SK-N-SH (cell line): ENCODE measurements at regions not wholly inside any gene's neighbourhood (a gene's known extent, or its start where the extent isn't known, plus 50 kb on each side); places are given as distances from the start of the nearest gene placed in this dataset.

Experiments used
- CTCF ChIA-PET: fragments of 300-600, 350-600 bp; formaldehyde crosslinking; extraction: SDS; loops from one replicate; lab custom pipeline; 2021; lab: Yijun Ruan, JAX
- POLR2A ChIA-PET: fragments of 350-600 bp; sonication (Branson Sonifier 250); formaldehyde crosslinking; extraction: SDS; loops from one replicate; lab custom pipeline; 2020; ENCODE audit warnings: antibody characterized with exemption, inconsistent platforms; lab: Yijun Ruan, JAX
- DNase-seq: peaks from one replicate; pipeline ENCODE4 v3.0.0; 2012
- H2AFZ ChIP-seq: fragments of 200-600 bp; sonication (generic); 2 replicates; pipeline ENCODE4 v1.8.1; 2016; ENCODE audit warnings: antibody characterized with exemption, mild to moderate bottlenecking, low read depth
- H3F3A ChIP-seq: fragments of 200-600 bp; sonication (generic); replicated peaks from 2 replicates; pipeline ENCODE3; 2016; ENCODE audit warnings: antibody characterized with exemption, mild to moderate bottlenecking; ENCODE audit not compliant: insufficient read depth
- H3K27ac ChIP-seq, 2 experiments: fragments of 200-500 bp in 1 of 2; fragments of 200-600 bp in 1 of 2; sonication (Bioruptor generic) in 1 of 2; sonication (generic), shearing (Covaris generic) in 1 of 2; 2 replicates each; pipeline versions ENCODE4 v1.5.1 to v1.6.1; 2014 to 2016; ENCODE audit warnings: low read depth in 2 of 2, inconsistent platforms in 1 of 2, low read length in 1 of 2, mild to moderate bottlenecking in 1 of 2, mixed read lengths in 1 of 2
- H3K27me3 ChIP-seq: fragments of 200-600 bp; sonication (generic), shearing (Covaris generic); 2 replicates; pipeline ENCODE4 v1.6.1; 2016; ENCODE audit warnings: mixed run types; ENCODE audit not compliant: insufficient read depth
- H3K36me3 ChIP-seq, 2 experiments: fragments of 200-500 bp in 1 of 2; fragments of 200-600 bp in 1 of 2; sonication (Bioruptor generic) in 1 of 2; sonication (generic) in 1 of 2; replicated peaks in 1 of 2; 2 replicates each; pipeline versions ENCODE3 to v1.5.1; 2014 to 2016; ENCODE audit warnings: low read length in 1 of 2, mild to moderate bottlenecking in 1 of 2; ENCODE audit not compliant: insufficient read depth in 2 of 2, control insufficient read depth in 1 of 2
- H3K4me1 ChIP-seq, 2 experiments: fragments of 200-500 bp in 1 of 2; fragments of 200-600 bp in 1 of 2; sonication (Bioruptor generic) in 1 of 2; sonication (generic), shearing (Covaris generic) in 1 of 2; 2 replicates each; pipeline versions ENCODE4 v1.5.1 to v1.6.1; 2014 to 2016; ENCODE audit warnings: low read depth in 1 of 2, low read length in 1 of 2, mixed run types in 1 of 2; ENCODE audit not compliant: insufficient read depth in 2 of 2, control insufficient read depth in 1 of 2
- H3K4me2 ChIP-seq: fragments of 200-600 bp; sonication (generic), shearing (Covaris generic); 2 replicates; pipeline ENCODE4 v1.6.1; 2017; ENCODE audit warnings: mixed run types
- H3K4me3 ChIP-seq, 2 experiments: fragments of 200-500 bp in 1 of 2; fragments of 200-600 bp in 1 of 2; sonication (Bioruptor generic) in 1 of 2; sonication (generic), shearing (Covaris generic) in 1 of 2; 2 replicates each; pipeline versions ENCODE4 v1.5.1 to v1.8.1; 2014 to 2016; ENCODE audit warnings: low read depth in 2 of 2, inconsistent platforms in 1 of 2, low read length in 1 of 2, mild to moderate bottlenecking in 1 of 2, mixed read lengths in 1 of 2, moderate library complexity in 1 of 2
- H3K79me2 ChIP-seq: fragments of 200-600 bp; sonication (generic); 2 replicates; pipeline ENCODE4 v1.8.1; 2017; ENCODE audit warnings: mild to moderate bottlenecking; ENCODE audit not compliant: insufficient read depth
- H3K9ac ChIP-seq: fragments of 200-600 bp; sonication (generic); 2 replicates; pipeline ENCODE4 v1.6.1; 2017; ENCODE audit warnings: mixed run types
- H3K9me2 ChIP-seq: fragments of 200-600 bp; sonication (generic); 2 replicates; pipeline ENCODE4 v1.6.1; 2017; ENCODE audit warnings: mixed run types
- H3K9me3 ChIP-seq: fragments of 200-600 bp; sonication (generic); 2 replicates; pipeline ENCODE4 v1.6.1; 2017; ENCODE audit warnings: mixed run types, mild to moderate bottlenecking, moderate library complexity
- H4K20me1 ChIP-seq: fragments of 200-600 bp; sonication (generic); 2 replicates; pipeline ENCODE4 v1.6.1; 2017; ENCODE audit warnings: mild to moderate bottlenecking, mixed run types; ENCODE audit not compliant: insufficient read depth
- ELF1 ChIP-seq: IDR thresholded peaks from 2 replicates; pipeline ENCODE4 v1.4.0; 2012
- EP300 ChIP-seq, 2 experiments: IDR thresholded peaks; 2 replicates each; pipeline versions ENCODE4 v1.4.0 to v1.6.1; 2012; ENCODE audit warnings: borderline replicate concordance in 1 of 2, low read depth in 1 of 2, low read length in 1 of 2
- EZH2phosphoT487 ChIP-seq: fragments of 200-600 bp; sonication (generic); IDR thresholded peaks from 2 replicates; pipeline ENCODE4 v1.6.1; 2017; ENCODE audit warnings: low read depth, mixed run types, mild to moderate bottlenecking, antibody characterized with exemption, moderate library complexity, borderline replicate concordance
- FOSL2 ChIP-seq: IDR thresholded peaks from 2 replicates; pipeline ENCODE4 v1.4.0; 2012; ENCODE audit warnings: low read depth, mild to moderate bottlenecking, moderate library complexity, borderline replicate concordance
- FOXJ3 ChIP-seq: sonication (generic); formaldehyde crosslinking; IDR thresholded peaks from 2 replicates; pipeline ENCODE4 v1.5.1; 2020; ENCODE audit warnings: mild to moderate bottlenecking, missing genetic modification reagents
- GABPA ChIP-seq: IDR thresholded peaks from 2 replicates; pipeline ENCODE4 v1.4.0; 2012; ENCODE audit warnings: low read depth, mild to moderate bottlenecking
- JUND ChIP-seq: IDR thresholded peaks from 2 replicates; pipeline ENCODE4 v1.4.0; 2012
- MEF2A ChIP-seq: IDR thresholded peaks from 2 replicates; pipeline ENCODE4 v1.4.0; 2012; ENCODE audit warnings: low read depth, borderline replicate concordance
- MXI1 ChIP-seq: IDR thresholded peaks from 2 replicates; pipeline ENCODE4 v1.6.1; 2012; ENCODE audit warnings: mild to moderate bottlenecking, low read depth, low read length, improper control_type of control experiment
- NFIC ChIP-seq: IDR thresholded peaks from 2 replicates; pipeline ENCODE4 v1.4.0; 2012; ENCODE audit warnings: borderline replicate concordance
- RXRA ChIP-seq: IDR thresholded peaks from 2 replicates; pipeline ENCODE4 v1.4.0; 2012; ENCODE audit warnings: low read depth, mild to moderate bottlenecking, borderline replicate concordance
- SIN3A ChIP-seq: IDR thresholded peaks from 2 replicates; pipeline ENCODE4 v1.6.1; 2012; ENCODE audit warnings: low read depth, mild to moderate bottlenecking, low read length, moderate library complexity, borderline replicate concordance
- TAF1 ChIP-seq: IDR thresholded peaks from 2 replicates; pipeline ENCODE4 v1.6.1; 2012; ENCODE audit warnings: low read depth, mild to moderate bottlenecking, low read length, moderate library complexity, borderline replicate concordance
- WGBS: methylation state at CpG from one replicate; pipeline ENCODE4 v1.1.6; 2017; ENCODE audit warnings: low lambda C conversion rate; 5-methylcytosine and 5-hydroxymethylcytosine counted together
- TF ChIP-seq, protein P1 (sequence below): IDR thresholded peaks from 2 replicates; pipeline ENCODE4 v1.6.1; 2012; ENCODE audit warnings: mild to moderate bottlenecking, low read depth, low read length, moderate library complexity
- TF ChIP-seq, protein P2 (sequence below): IDR thresholded peaks from 2 replicates; pipeline ENCODE4 v1.4.0; 2012; ENCODE audit warnings: low read depth, borderline replicate concordance

DNA sequence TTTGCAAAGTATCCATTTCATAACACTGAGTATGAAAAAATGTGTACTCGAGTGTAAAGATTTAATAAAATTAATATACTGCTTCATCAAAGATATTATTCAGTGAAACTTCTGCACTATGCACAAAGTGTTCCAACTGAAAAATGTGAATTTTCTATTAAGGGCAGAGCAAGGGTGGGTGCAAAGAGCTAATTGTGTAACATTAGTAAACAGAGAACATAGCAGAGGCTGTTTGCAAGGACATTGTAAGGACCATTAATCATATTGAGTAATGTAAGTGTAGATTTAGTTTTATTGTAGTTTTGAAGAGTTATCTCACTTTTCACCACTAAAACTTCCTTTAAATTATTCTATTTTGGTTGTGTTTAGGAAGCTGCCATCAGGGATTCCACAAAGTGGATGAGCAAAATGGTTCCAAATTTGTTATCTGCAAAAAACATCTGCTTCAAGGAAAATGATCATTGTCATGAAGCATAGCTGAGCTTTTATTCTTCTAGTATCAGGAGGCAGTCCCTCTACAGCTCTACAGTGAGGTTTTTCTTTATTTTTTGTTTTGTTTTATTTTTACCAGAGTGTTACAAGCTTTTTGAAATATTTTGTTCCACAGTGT lies 1375.4 kb downstream of the SLITRK1 start:
- no peaks in the 10 kb centered on the region for H3K79me2 ChIP-seq
- no peak for TF ChIP-seq GABPA
- no peak for TF ChIP-seq FOSL2
- TF ChIP-seq MEF2A, result no peak
- TF ChIP-seq RXRA, result no peak
- no peak for TF ChIP-seq EZH2phosphoT487
- no peak for TF ChIP-seq JUND
- ChIA-PET CTCF (interaction anchor here (0.9 kb wide), 1 partner anchor 10 kb away, joined by 3 read pairs; no protein-coding TSS in a partner anchor), POLR2A (no interaction called here)
- no peaks in the 10 kb centered on the region for H3F3A ChIP-seq
- no peak overlapping the region for H3K27ac ChIP-seq
- no peaks in the 10 kb centered on the region for H3K9me3 ChIP-seq
- H4K20me1 ChIP-seq, result no peaks in the 10 kb centered on the region
- no peak overlapping the region for H3K4me2 ChIP-seq
- no peaks in the 10 kb centered on the region for H3K9me2 ChIP-seq
- DNase-seq, result no peak
- no peak overlapping the region for H2AFZ ChIP-seq
- H3K4me3 ChIP-seq, result no peak overlapping the region
- WGBS, result 0% methylated on average over 1 of the region's 1 CpG
- no peak overlapping the region for H3K9ac ChIP-seq
- H3K27me3 ChIP-seq, result no peaks in the 10 kb centered on the region
- H3K4me1 ChIP-seq, result no peaks in the 10 kb centered on the region
- no peaks in the 10 kb centered on the region for H3K36me3 ChIP-seq

DNA sequence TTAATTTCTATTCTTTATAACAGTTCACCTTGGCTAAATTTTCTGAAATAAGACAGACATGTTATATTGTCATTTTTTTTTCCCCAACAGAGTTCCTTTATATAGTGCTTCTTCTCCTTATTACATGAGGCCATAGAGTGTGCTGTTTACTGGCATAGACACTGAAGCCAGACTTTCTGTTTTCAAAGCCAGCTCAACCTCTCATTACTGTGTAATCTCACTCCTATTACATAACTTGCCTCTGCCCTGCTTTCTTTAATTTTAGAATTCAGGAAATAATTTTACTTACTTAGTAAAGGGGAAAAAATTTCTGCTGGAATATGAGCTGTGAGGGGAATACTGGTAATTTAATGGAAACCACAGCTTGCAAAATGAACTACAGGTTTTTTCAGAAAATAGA lies 1380.4 kb downstream of the SLITRK1 start:
- Histone ChIP-seq H3K36me3 (no peaks in the 10 kb centered on the region), H3K27me3 (no peaks in the 10 kb centered on the region), H3K9ac (no peak overlapping the region), H3K9me3 (no peaks in the 10 kb centered on the region), H3K4me1 (no peaks in the 10 kb centered on the region), H3K9me2 (no peaks in the 10 kb centered on the region), H3K4me2 (no peak overlapping the region), H3K79me2 (no peaks in the 10 kb centered on the region), H3K4me3 (no peak overlapping the region), H4K20me1 (no peaks in the 10 kb centered on the region), H2AFZ (no peak overlapping the region), H3K27ac (no peak overlapping the region), H3F3A (no peaks in the 10 kb centered on the region)
- no peak for DNase-seq
- CTCF ChIA-PET, result no interaction called here
- TF ChIP-seq EP300 (IDR thresholded peaks at IDR 0.05; ENCODE audit: borderline replicate concordance in 1 of 2, low read depth in 1 of 2, low read length in 1 of 2) (no peak), SIN3A (no peak), NFIC (no peak), TAF1 (no peak), MEF2A (no peak), ELF1 (no peak), FOXJ3 (no peak), EZH2phosphoT487 (no peak), JUND (no peak), MXI1 (no peak)
- TF ChIP-seq, protein P1, sequence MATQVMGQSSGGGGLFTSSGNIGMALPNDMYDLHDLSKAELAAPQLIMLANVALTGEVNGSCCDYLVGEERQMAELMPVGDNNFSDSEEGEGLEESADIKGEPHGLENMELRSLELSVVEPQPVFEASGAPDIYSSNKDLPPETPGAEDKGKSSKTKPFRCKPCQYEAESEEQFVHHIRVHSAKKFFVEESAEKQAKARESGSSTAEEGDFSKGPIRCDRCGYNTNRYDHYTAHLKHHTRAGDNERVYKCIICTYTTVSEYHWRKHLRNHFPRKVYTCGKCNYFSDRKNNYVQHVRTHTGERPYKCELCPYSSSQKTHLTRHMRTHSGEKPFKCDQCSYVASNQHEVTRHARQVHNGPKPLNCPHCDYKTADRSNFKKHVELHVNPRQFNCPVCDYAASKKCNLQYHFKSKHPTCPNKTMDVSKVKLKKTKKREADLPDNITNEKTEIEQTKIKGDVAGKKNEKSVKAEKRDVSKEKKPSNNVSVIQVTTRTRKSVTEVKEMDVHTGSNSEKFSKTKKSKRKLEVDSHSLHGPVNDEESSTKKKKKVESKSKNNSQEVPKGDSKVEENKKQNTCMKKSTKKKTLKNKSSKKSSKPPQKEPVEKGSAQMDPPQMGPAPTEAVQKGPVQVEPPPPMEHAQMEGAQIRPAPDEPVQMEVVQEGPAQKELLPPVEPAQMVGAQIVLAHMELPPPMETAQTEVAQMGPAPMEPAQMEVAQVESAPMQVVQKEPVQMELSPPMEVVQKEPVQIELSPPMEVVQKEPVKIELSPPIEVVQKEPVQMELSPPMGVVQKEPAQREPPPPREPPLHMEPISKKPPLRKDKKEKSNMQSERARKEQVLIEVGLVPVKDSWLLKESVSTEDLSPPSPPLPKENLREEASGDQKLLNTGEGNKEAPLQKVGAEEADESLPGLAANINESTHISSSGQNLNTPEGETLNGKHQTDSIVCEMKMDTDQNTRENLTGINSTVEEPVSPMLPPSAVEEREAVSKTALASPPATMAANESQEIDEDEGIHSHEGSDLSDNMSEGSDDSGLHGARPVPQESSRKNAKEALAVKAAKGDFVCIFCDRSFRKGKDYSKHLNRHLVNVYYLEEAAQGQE, result no peak
- TF ChIP-seq, protein P2, sequence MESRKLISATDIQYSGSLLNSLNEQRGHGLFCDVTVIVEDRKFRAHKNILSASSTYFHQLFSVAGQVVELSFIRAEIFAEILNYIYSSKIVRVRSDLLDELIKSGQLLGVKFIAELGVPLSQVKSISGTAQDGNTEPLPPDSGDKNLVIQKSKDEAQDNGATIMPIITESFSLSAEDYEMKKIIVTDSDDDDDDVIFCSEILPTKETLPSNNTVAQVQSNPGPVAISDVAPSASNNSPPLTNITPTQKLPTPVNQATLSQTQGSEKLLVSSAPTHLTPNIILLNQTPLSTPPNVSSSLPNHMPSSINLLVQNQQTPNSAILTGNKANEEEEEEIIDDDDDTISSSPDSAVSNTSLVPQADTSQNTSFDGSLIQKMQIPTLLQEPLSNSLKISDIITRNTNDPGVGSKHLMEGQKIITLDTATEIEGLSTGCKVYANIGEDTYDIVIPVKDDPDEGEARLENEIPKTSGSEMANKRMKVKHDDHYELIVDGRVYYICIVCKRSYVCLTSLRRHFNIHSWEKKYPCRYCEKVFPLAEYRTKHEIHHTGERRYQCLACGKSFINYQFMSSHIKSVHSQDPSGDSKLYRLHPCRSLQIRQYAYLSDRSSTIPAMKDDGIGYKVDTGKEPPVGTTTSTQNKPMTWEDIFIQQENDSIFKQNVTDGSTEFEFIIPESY, result no peak
- POLR2A ChIA-PET, result no interaction called here
